Activated naive CD4-positive, alpha-beta T cell treated with anti-CD3 and anti-CD28 coated beads, Interleukin-2, amount 10 ng/mL, durations not matched to agents 7 days and 5 days (primary cell): ENCODE measurements at regions not wholly inside any gene's neighbourhood (a gene's known extent, or its start where the extent isn't known, plus 50 kb on each side); places are given as distances from the start of the nearest gene placed in this dataset.

Source experiments
- CTCF ChIA-PET: fragments of 350-600 bp; sonication (Branson Sonifier 250); formaldehyde crosslinking; loops from one replicate; lab custom pipeline; 2021; ENCODE audit warnings: antibody characterized with exemption; lab: Charles Lee
- DNase-seq: peaks from one replicate; pipeline ENCODE4 v3.0.0-alpha.2; 2020
- H3K27ac Mint-ChIP-seq: one replicate; pipeline ENCODE4 v1.8.0; 2021; ENCODE audit warnings: mild to moderate bottlenecking, moderate library complexity, mixed read lengths
- H3K27me3 Mint-ChIP-seq: one replicate; pipeline ENCODE4 v1.8.0; 2021; ENCODE audit warnings: mild to moderate bottlenecking, mixed read lengths
- H3K36me3 Mint-ChIP-seq: one replicate; pipeline ENCODE4 v1.8.0; 2021; ENCODE audit warnings: mixed read lengths
- H3K4me1 Mint-ChIP-seq: one replicate; pipeline ENCODE4 v1.8.0; 2021; ENCODE audit warnings: mixed read lengths
- H3K4me3 Mint-ChIP-seq: one replicate; pipeline ENCODE4 v1.8.0; 2021; ENCODE audit warnings: mild to moderate bottlenecking, moderate library complexity, mixed read lengths
- H3K9me3 Mint-ChIP-seq: one replicate; pipeline ENCODE4 v1.8.0; 2021; ENCODE audit warnings: mixed read lengths

DNA sequence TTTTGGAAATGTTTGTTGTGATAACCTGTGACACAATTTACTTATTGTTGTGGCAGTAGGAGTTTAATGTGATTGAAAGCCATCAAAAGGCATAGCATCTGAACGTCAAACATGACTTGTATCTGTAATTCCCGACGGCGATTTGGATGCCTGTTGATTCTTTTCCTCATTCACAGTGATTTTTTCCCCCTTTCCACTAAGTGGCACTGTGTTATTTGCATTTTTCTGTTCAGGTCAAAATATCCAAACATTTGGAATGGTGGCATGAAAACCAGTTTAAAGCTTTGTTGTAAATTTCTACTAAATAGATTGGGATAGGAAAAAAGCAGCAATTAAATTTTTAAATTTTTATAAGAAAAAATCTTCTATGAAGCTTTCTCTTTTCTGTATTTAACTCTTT is 259.9 kb upstream of the KCNH8 start:
- Mint-ChIP-seq H3K27ac (no peak overlapping the region), H3K36me3 (no peaks in the 10 kb centered on the region), H3K4me1 (no peaks in the 10 kb centered on the region), H3K4me3 (no peak overlapping the region), H3K27me3 (peaks cover 4% of the 10 kb centered on the region), H3K9me3 (no peaks in the 10 kb centered on the region)
- CTCF ChIA-PET: interaction anchor here (0.7 kb wide), 1 partner anchor 70 kb away, joined by 3 read pairs; no protein-coding TSS in a partner anchor
- DNase-seq: no peak

DNA sequence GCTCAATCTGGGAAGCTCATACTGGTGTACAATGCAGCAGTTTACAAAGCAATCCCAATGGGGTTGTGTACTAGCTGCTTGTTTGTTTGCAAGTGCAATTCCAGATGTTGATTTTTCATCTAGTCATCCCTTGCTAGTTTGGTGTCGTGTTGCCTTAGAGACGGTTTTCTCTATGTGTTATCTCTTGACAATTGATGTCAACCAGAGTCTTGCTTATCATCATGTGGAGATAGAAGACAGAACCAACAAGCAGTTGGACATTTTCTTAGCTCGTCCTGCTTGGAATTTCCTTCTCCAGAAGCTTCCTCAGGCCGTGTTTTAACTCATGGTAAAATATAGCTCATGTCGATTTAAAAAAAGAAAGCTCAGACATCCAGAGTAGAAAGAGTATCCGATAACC is 262.0 kb upstream of the KCNH8 start:
- H3K27ac Mint-ChIP-seq: no peak overlapping the region
- CTCF ChIA-PET: interaction anchor here (1.1 kb wide), 1 partner anchor 12 kb away, joined by 3 read pairs; no protein-coding TSS in a partner anchor
- DNase-seq: no peak
- H3K4me3 Mint-ChIP-seq: no peak overlapping the region
- no peaks in the 10 kb centered on the region for H3K9me3 Mint-ChIP-seq
- H3K36me3 Mint-ChIP-seq: no peaks in the 10 kb centered on the region
- H3K27me3 Mint-ChIP-seq: no peaks in the 10 kb centered on the region
- no peaks in the 10 kb centered on the region for H3K4me1 Mint-ChIP-seq

GRCh38 chr3:18885612-18886011 is 262.7 kb upstream of the KCNH8 start:
- CTCF ChIA-PET: interaction anchor here (1.1 kb wide), 1 partner anchor 11 kb away, joined by 3 read pairs; no protein-coding TSS in a partner anchor
- Mint-ChIP-seq H3K27ac (no peak overlapping the region), H3K4me1 (no peaks in the 10 kb centered on the region), H3K4me3 (no peak overlapping the region), H3K36me3 (no peaks in the 10 kb centered on the region), H3K27me3 (no peaks in the 10 kb centered on the region), H3K9me3 (no peaks in the 10 kb centered on the region)
- no peak for DNase-seq

GRCh38 chr3:18883571-18883970 is 264.7 kb upstream of the KCNH8 start:
- DNase-seq: no peak
- no peak overlapping the region for H3K27ac Mint-ChIP-seq
- H3K4me1 Mint-ChIP-seq: no peaks in the 10 kb centered on the region
- no peaks in the 10 kb centered on the region for H3K27me3 Mint-ChIP-seq
- no peaks in the 10 kb centered on the region for H3K36me3 Mint-ChIP-seq
- H3K9me3 Mint-ChIP-seq: no peaks in the 10 kb centered on the region
- CTCF ChIA-PET: interaction anchor here (0.7 kb wide), 1 partner anchor 22 kb away, joined by 3 read pairs; no protein-coding TSS in a partner anchor
- H3K4me3 Mint-ChIP-seq: no peak overlapping the region

DNA sequence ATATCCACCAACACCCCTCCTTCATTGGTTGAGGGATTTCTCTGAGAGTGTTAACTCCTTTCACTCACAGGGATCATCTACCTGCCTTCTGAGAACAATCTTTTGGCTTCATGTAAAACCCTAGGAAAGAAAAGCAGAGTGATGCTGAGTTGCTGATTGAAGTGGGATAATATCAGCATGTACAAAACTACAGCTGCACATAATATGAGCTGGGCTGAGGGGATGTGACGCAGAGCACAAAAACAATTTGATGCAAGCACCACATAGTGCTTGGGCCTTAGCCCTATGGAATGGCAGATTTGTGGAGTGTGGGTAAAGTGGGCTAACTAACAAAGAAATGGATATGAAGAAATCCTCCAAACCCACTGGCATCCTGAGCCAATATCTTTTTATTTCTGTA is 267.6 kb upstream of the KCNH8 start:
- Mint-ChIP-seq H3K4me1 (no peaks in the 10 kb centered on the region), H3K9me3 (no peaks in the 10 kb centered on the region), H3K27ac (no peak overlapping the region)

DNA sequence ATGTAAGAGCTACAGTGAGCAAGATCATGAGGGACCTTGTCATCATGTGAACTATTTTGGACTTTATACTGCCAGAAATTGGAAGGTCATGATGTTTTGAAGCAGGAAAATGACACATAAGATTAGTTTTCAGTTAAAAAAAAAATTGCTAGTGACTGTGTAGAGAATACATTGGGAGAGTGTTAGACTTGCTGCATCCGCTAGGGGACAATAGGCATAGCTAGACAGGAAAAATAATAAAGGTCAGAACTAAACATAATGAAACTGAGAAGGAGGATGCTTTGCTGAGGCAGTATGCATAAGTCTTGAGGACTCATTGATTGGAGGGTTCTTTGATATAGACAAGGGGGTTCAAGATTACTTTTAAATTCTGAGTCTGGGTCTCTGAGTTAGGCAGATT is 275.8 kb upstream of the KCNH8 start:
- Mint-ChIP-seq H3K27me3 (no peaks in the 10 kb centered on the region), H3K4me1 (no peaks in the 10 kb centered on the region), H3K4me3 (no peak overlapping the region), H3K36me3 (no peaks in the 10 kb centered on the region), H3K27ac (no peak overlapping the region), H3K9me3 (peaks cover 1% of the 10 kb centered on the region)
- CTCF ChIA-PET: interaction anchor here (1.1 kb wide), 1 partner anchor 25 kb away, joined by 3 read pairs; no protein-coding TSS in a partner anchor
- no peak for DNase-seq

More for the DNA sequence above, 267.6 kb upstream of the KCNH8 start:
- DNase-seq: no peak
- H3K36me3 Mint-ChIP-seq: no peaks in the 10 kb centered on the region
- H3K4me3 Mint-ChIP-seq: no peak overlapping the region
- no peaks in the 10 kb centered on the region for H3K27me3 Mint-ChIP-seq
- CTCF ChIA-PET: no interaction called here

DNA sequence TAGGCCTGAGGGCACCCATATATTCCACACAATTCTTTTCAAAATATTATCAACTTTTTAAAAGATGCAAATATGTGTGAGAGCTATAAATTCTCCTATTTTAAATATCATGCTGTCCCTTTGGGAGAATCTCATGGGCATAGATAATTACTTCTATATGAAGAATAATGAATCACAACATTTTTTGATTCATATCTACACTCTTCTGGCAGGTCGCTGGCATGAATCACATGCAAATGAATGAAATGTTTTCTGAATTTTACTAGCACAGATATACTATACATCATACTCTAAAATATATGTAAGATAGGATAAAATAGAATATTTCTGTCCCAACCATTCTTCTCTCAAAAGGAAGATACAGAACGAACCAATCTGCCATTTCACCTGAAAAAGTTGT is 277.7 kb upstream of the KCNH8 start:
- H3K4me1 Mint-ChIP-seq: no peaks in the 10 kb centered on the region
- no peaks in the 10 kb centered on the region for H3K36me3 Mint-ChIP-seq
- no peak overlapping the region for H3K27ac Mint-ChIP-seq
- peaks cover 1% of the 10 kb centered on the region for H3K9me3 Mint-ChIP-seq
- H3K4me3 Mint-ChIP-seq: no peak overlapping the region
- no peaks in the 10 kb centered on the region for H3K27me3 Mint-ChIP-seq
- DNase-seq: no peak
- CTCF ChIA-PET: interaction anchor here (1.5 kb wide), 1 partner anchor 14 kb away, joined by 3 read pairs; no protein-coding TSS in a partner anchor

DNA sequence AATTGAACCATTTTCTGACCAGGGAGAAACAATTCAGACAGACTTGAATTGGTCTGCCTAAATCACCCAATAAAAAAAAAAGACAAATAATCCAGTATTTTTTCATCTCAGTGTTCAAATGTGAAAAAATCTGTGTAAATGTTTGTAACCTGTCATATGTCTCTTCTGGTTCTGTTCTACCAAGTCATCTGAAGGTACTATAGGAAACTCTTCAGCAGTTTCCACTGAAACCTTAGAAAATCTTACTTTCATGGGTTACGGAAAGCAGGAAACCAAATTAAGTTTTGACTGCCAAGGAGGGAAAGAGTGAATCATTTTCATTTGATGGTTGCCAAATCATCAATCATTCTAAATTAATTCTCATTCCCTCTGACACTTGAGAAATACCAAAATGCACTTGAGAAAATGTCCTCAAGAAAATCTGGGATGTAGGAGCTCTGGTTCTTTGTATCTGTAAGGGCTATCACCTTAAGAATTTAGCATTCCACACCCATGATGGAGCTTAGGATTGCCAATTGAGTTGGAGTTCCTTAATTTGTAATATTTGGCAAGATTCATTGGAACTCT is 278.2 kb upstream of the KCNH8 start:
- Mint-ChIP-seq H3K36me3 (no peaks in the 10 kb centered on the region), H3K4me3 (no peak overlapping the region), H3K9me3 (peaks cover 1% of the 10 kb centered on the region), H3K27me3 (no peaks in the 10 kb centered on the region), H3K4me1 (no peaks in the 10 kb centered on the region), H3K27ac (no peak overlapping the region)
- CTCF ChIA-PET: interaction anchor here (1.0 to 1.5 kb wide), 2 partner anchors 15 to 26 kb away, joined by 3 read pairs; no protein-coding TSS in a partner anchor
- no peak for DNase-seq

GRCh38 chr3:18868911-18869689 is 279.2 kb upstream of the KCNH8 start:
- no peaks in the 10 kb centered on the region for H3K4me1 Mint-ChIP-seq
- H3K9me3 Mint-ChIP-seq: peaks cover 1% of the 10 kb centered on the region
- no peak overlapping the region for H3K27ac Mint-ChIP-seq
- no peak overlapping the region for H3K4me3 Mint-ChIP-seq
- no peak for DNase-seq
- H3K36me3 Mint-ChIP-seq: no peaks in the 10 kb centered on the region
- CTCF ChIA-PET: interaction anchor here (0.6 to 1.5 kb wide), 4 partner anchors 16 to 372 kb away, joined by 3 to 4 read pairs (median 3); no protein-coding TSS in a partner anchor
- no peaks in the 10 kb centered on the region for H3K27me3 Mint-ChIP-seq

DNA sequence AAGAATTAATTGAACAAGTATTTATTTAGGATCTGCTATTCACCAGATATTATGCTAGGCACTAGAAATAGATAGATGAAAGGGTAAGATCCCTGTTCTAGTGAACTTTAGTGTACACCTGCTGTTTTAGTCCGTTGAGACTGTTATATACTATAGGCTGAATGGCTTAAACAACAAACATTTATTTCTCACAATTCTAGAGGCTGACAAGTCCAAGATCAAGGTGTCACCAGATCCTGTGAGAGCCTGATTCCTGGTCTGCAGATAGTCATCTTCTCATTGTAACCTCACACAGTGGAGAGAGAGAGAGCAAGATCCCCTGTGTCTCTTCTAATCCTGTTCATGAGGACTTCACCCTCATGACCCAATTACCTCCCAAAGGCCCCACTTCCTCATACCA is 281.4 kb upstream of the KCNH8 start:
- Mint-ChIP-seq H3K4me1 (no peaks in the 10 kb centered on the region), H3K9me3 (no peaks in the 10 kb centered on the region), H3K36me3 (no peaks in the 10 kb centered on the region), H3K27ac (no peak overlapping the region), H3K27me3 (peaks cover 4% of the 10 kb centered on the region), H3K4me3 (no peak overlapping the region)
- CTCF ChIA-PET: no interaction called here
- no peak for DNase-seq

DNA sequence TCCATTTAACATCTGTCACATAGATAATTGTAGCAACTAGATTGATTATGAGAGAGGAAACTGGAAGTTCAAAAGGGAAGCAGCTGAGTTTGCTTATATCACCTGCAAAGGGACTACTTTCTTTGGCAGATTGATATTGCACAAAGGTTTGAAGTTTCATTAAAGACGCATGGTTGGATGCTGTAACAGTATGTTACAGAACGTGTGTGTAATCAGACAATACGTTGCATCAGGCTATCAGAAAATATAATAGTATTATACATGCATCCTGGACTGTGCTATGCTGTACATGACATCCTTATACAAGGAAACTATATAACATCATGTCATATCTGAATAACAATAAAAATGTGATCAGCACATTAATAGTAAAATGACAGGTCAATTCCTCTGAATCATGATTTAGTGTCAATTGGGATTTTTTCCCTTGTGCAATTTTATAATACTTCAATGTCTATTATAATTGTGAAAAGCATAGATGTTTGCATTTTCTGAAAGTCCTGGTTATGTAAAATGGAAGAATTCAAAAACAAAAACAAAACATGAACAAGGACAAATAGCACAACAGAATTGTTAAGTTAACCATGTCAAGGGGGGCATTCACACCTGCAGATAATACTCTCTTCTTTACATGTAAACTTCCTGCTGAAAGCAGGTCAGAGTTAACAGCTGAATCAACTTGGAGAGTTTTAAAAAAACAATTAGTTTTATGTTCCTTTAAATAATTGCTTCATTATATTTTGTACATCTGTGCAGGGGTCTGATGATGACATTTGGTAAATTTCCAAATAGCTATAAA is 283.2 kb upstream of the KCNH8 start:
- H3K27ac Mint-ChIP-seq: no peak overlapping the region
- no peak for DNase-seq
- H3K4me1 Mint-ChIP-seq: no peaks in the 10 kb centered on the region
- peaks cover 4% of the 10 kb centered on the region for H3K27me3 Mint-ChIP-seq
- no peak overlapping the region for H3K4me3 Mint-ChIP-seq
- no peaks in the 10 kb centered on the region for H3K9me3 Mint-ChIP-seq
- CTCF ChIA-PET: no interaction called here
- H3K36me3 Mint-ChIP-seq: no peaks in the 10 kb centered on the region

DNA sequence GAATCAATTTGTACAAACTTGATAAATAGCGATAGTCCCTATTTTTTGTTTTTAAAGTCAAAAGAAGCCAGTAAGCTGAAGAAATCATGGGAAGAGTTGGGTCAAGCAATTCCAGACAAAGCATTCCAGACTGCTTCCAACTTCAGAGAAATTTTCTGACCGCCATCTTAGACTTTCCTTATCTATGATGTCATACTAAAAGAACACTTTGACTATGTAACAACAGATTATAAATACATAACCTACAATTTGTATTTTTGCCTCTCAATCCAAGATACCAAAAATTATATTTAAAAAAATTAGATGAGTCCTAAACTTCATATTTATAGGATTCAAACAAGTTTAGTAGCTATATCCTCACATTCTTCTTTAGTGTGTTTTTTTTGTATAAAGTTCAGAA is 286.2 kb upstream of the KCNH8 start:
- Mint-ChIP-seq H3K27ac (no peak overlapping the region), H3K9me3 (no peaks in the 10 kb centered on the region), H3K36me3 (no peaks in the 10 kb centered on the region), H3K4me3 (no peak overlapping the region), H3K27me3 (peaks cover 8% of the 10 kb centered on the region), H3K4me1 (no peaks in the 10 kb centered on the region)
- no peak for DNase-seq
- CTCF ChIA-PET: no interaction called here

DNA sequence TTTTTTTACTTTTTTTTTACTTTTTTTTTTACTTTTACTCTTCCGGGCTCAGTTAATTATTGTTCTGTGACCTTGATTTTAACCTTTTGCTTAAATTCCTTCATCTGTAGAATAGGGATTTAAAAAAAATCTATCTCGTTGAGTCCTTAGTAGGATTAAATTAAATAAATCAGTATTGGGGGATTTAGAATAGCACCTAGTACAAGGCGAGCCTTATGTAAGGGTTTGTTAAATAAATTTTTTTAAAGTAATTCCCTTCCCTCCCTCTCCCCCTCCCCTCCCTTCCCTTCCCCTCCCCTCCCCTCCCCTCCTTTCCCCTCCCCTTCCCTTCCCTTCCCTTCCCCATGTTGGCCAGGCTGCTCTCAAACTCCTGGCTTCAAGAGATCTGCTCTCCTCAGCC is 287.2 kb upstream of the KCNH8 start:
- no peak overlapping the region for H3K27ac Mint-ChIP-seq

DNA sequence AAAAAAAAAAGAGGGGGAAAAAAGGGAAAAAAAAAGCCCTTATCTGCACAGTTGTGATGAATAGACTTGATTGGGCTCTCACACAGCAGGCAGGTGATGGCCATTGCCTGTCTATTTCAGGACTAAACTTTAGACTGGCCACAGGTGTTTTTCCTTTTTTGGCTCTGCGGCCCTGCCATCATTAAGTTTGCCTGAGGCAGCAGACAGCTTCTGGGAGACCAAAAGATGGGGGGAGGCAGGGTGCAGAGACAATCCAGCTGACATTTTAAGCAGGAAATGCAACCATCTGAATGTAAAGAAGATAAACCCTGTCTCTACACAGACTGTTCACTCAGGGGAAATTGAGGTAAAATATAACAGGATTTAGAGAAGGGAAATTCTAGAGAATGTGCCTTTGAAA is 295.0 kb upstream of the KCNH8 start:
- no peak overlapping the region for H3K4me3 Mint-ChIP-seq
- no peaks in the 10 kb centered on the region for H3K9me3 Mint-ChIP-seq
- H3K27me3 Mint-ChIP-seq: peaks cover 4% of the 10 kb centered on the region
- CTCF ChIA-PET: no interaction called here
- H3K4me1 Mint-ChIP-seq: no peaks in the 10 kb centered on the region
- no peak overlapping the region for H3K27ac Mint-ChIP-seq
- DNase-seq: no peak
- no peaks in the 10 kb centered on the region for H3K36me3 Mint-ChIP-seq

More for the DNA sequence above, 287.2 kb upstream of the KCNH8 start:
- H3K36me3 Mint-ChIP-seq: no peaks in the 10 kb centered on the region
- no peak for DNase-seq
- H3K4me1 Mint-ChIP-seq: no peaks in the 10 kb centered on the region
- H3K4me3 Mint-ChIP-seq: no peak overlapping the region
- CTCF ChIA-PET: no interaction called here
- H3K27me3 Mint-ChIP-seq: peaks cover 8% of the 10 kb centered on the region
- no peaks in the 10 kb centered on the region for H3K9me3 Mint-ChIP-seq
